ENCODE measurements at regions not wholly inside any gene's neighbourhood (a gene's known extent, or its start where the extent isn't known, plus 50 kb on each side); places are given as distances from the start of the nearest gene placed in this dataset.

- POLR2A ChIA-PET = no interaction called here
- no peak overlapping the region for H3K4me3 ChIP-seq (ENCODE audit: control insufficient read depth in 1 of 7, extremely low read depth in 1 of 7, insufficient read depth in 4 of 7, low read depth in 2 of 7, low read length in 6 of 7)
- no peak overlapping the region for H3K27ac ChIP-seq (ENCODE audit: insufficient read depth in 1 of 2, low read depth in 1 of 2, low read length in 2 of 2, poor library complexity in 1 of 2, severe bottlenecking in 2 of 2)
- H3K9me3 ChIP-seq (ENCODE audit: control extremely low read depth in 1 of 5, control insufficient read depth in 4 of 5, insufficient read depth in 2 of 5, low read depth in 1 of 5, low read length in 4 of 5) = no peaks in the 10 kb centered on the region
- H3K27me3 ChIP-seq (replicated peaks in 2 of 5; ENCODE audit: control insufficient read depth in 4 of 5, insufficient read depth in 5 of 5, low read length in 4 of 5) = no peaks in the 10 kb centered on the region
- no peaks in the 10 kb centered on the region for H3K4me1 ChIP-seq (ENCODE audit: control extremely low read depth in 1 of 4, control insufficient read depth in 4 of 4, insufficient read depth in 4 of 4, low read length in 3 of 4)
- no CpG with 5 or more reads among the region's 3 CpGs for WGBS (ENCODE audit: insufficient coverage)
- CTCF ChIA-PET = no interaction called here
- H3K36me3 ChIP-seq (ENCODE audit: control insufficient read depth in 4 of 4, insufficient read depth in 4 of 4, low read length in 3 of 4) = no peaks in the 10 kb centered on the region
- DNase-seq = no peak
Measured at GRCh38 chr2:145561152-145561551, 1041.2 kb upstream of the ZEB2 start.

DNA sequence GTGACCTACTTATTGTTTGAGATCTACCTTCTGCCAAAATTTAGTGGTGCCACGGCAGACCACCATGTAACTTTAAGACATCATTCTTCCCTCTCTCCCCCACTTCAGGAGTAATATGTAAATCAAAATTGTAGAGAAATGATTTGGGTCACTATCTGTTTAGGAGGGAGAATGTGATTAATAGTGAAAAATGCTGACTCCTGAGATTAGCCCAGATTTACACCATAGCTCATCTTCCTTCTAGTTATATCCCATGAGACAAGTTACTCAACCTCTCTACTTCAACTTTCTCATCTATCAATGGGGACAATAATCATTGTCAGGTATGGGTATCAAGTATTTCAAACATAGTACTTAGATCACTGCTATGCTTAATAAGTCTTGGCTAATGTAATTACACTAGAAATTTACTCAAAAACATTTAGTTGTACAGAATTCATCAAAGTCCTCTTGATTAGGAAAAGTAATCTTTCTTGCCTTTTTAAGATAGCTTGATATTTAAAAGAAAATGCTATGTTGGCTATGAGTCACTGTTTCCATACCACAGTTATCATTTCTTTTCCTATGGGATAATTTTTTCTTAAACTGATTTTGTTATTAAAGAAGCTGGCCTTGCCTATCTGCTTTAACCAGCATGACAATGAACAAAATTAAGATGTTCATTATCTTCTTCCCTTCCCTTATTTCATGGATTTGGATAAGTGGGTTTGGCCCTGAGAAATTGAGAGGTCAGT is 1038.9 kb upstream of the ZEB2 start:
- WGBS (ENCODE audit: insufficient coverage) = no CpG with 5 or more reads among the region's 1 CpG
- no peak for DNase-seq
- POLR2A ChIA-PET = no interaction called here
- CTCF ChIA-PET = no interaction called here
- no peaks in the 10 kb centered on the region for H3K9me3 ChIP-seq (ENCODE audit: control extremely low read depth in 1 of 5, control insufficient read depth in 4 of 5, insufficient read depth in 2 of 5, low read depth in 1 of 5, low read length in 4 of 5)
- no peak overlapping the region for H3K27ac ChIP-seq (ENCODE audit: insufficient read depth in 1 of 2, low read depth in 1 of 2, low read length in 2 of 2, poor library complexity in 1 of 2, severe bottlenecking in 2 of 2)
- no peaks in the 10 kb centered on the region for H3K27me3 ChIP-seq (replicated peaks in 2 of 5; ENCODE audit: control insufficient read depth in 4 of 5, insufficient read depth in 5 of 5, low read length in 4 of 5)
- H3K4me1 ChIP-seq (ENCODE audit: control extremely low read depth in 1 of 4, control insufficient read depth in 4 of 4, insufficient read depth in 4 of 4, low read length in 3 of 4) = no peaks in the 10 kb centered on the region
- no peaks in the 10 kb centered on the region for H3K36me3 ChIP-seq (ENCODE audit: control insufficient read depth in 4 of 4, insufficient read depth in 4 of 4, low read length in 3 of 4)
- H3K4me3 ChIP-seq (ENCODE audit: control insufficient read depth in 1 of 7, extremely low read depth in 1 of 7, insufficient read depth in 4 of 7, low read depth in 2 of 7, low read length in 6 of 7) = no peak overlapping the region

DNA sequence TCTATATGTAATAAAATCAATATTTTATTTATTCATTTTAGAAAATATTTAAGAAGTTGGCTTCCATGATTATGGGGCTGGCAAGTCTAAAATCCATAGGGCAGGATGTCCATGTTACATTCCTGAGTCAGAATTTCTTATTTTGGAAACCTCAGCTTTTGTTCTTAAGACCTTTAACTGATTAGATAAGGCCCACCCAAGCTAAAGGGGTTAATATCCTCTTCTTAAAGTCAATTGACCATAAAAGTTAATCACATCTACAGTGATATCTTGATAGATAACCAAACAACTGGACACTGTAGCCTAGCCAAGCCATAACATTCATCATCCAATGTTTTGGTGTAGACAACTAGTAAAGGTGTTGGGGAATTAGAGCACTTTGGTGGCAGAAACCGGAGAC is 1035.4 kb upstream of the ZEB2 start:
- Histone ChIP-seq H3K4me1 (ENCODE audit: control extremely low read depth in 1 of 4, control insufficient read depth in 4 of 4, insufficient read depth in 4 of 4, low read length in 3 of 4) (no peaks in the 10 kb centered on the region), H3K9me3 (ENCODE audit: control extremely low read depth in 1 of 5, control insufficient read depth in 4 of 5, insufficient read depth in 2 of 5, low read depth in 1 of 5, low read length in 4 of 5) (no peaks in the 10 kb centered on the region), H3K4me3 (ENCODE audit: control insufficient read depth in 1 of 7, extremely low read depth in 1 of 7, insufficient read depth in 4 of 7, low read depth in 2 of 7, low read length in 6 of 7) (no peak overlapping the region), H3K27me3 (replicated peaks in 2 of 5; ENCODE audit: control insufficient read depth in 4 of 5, insufficient read depth in 5 of 5, low read length in 4 of 5) (no peaks in the 10 kb centered on the region), H3K27ac (ENCODE audit: insufficient read depth in 1 of 2, low read depth in 1 of 2, low read length in 2 of 2, poor library complexity in 1 of 2, severe bottlenecking in 2 of 2) (no peak overlapping the region), H3K36me3 (ENCODE audit: control insufficient read depth in 4 of 4, insufficient read depth in 4 of 4, low read length in 3 of 4) (no peaks in the 10 kb centered on the region)
- DNase-seq = no peak
- ChIA-PET CTCF (no interaction called here), POLR2A (no interaction called here)
- no CpG with 5 or more reads among the region's 1 CpG for WGBS (ENCODE audit: insufficient coverage)

- POLR2A ChIA-PET = no interaction called here
- CTCF ChIA-PET = no interaction called here
- no peaks in the 10 kb centered on the region for H3K9me3 ChIP-seq (ENCODE audit: control extremely low read depth in 1 of 5, control insufficient read depth in 4 of 5, insufficient read depth in 2 of 5, low read depth in 1 of 5, low read length in 4 of 5)
- H3K4me3 ChIP-seq (ENCODE audit: control insufficient read depth in 1 of 7, extremely low read depth in 1 of 7, insufficient read depth in 4 of 7, low read depth in 2 of 7, low read length in 6 of 7) = no peak overlapping the region
- H3K4me1 ChIP-seq (ENCODE audit: control extremely low read depth in 1 of 4, control insufficient read depth in 4 of 4, insufficient read depth in 4 of 4, low read length in 3 of 4) = peaks cover 0 to 8% (median 4%) of the 10 kb centered on the region in 4 experiments
- no peaks in the 10 kb centered on the region for H3K36me3 ChIP-seq (ENCODE audit: control insufficient read depth in 4 of 4, insufficient read depth in 4 of 4, low read length in 3 of 4)
- WGBS (ENCODE audit: insufficient coverage) = no CpG with 5 or more reads among the region's 2 CpGs
- no peaks in the 10 kb centered on the region for H3K27me3 ChIP-seq (replicated peaks in 2 of 5; ENCODE audit: control insufficient read depth in 4 of 5, insufficient read depth in 5 of 5, low read length in 4 of 5)
- no peak overlapping the region for H3K27ac ChIP-seq (ENCODE audit: insufficient read depth in 1 of 2, low read depth in 1 of 2, low read length in 2 of 2, poor library complexity in 1 of 2, severe bottlenecking in 2 of 2)
- no peak for DNase-seq
Measured at GRCh38 chr2:145551686-145552085, 1031.8 kb upstream of the ZEB2 start.

- ChIA-PET CTCF (no interaction called here), POLR2A (no interaction called here)
- Histone ChIP-seq H3K4me1 (ENCODE audit: control extremely low read depth in 1 of 4, control insufficient read depth in 4 of 4, insufficient read depth in 4 of 4, low read length in 3 of 4) (peaks cover 0 to 8% (median 4%) of the 10 kb centered on the region in 4 experiments), H3K36me3 (ENCODE audit: control insufficient read depth in 4 of 4, insufficient read depth in 4 of 4, low read length in 3 of 4) (no peaks in the 10 kb centered on the region), H3K27ac (ENCODE audit: insufficient read depth in 1 of 2, low read depth in 1 of 2, low read length in 2 of 2, poor library complexity in 1 of 2, severe bottlenecking in 2 of 2) (no peak overlapping the region), H3K27me3 (replicated peaks in 2 of 5; ENCODE audit: control insufficient read depth in 4 of 5, insufficient read depth in 5 of 5, low read length in 4 of 5) (no peaks in the 10 kb centered on the region), H3K9me3 (ENCODE audit: control extremely low read depth in 1 of 5, control insufficient read depth in 4 of 5, insufficient read depth in 2 of 5, low read depth in 1 of 5, low read length in 4 of 5) (peaks cover 0 to 3% (median 0%) of the 10 kb centered on the region in 5 experiments), H3K4me3 (ENCODE audit: control insufficient read depth in 1 of 7, extremely low read depth in 1 of 7, insufficient read depth in 4 of 7, low read depth in 2 of 7, low read length in 6 of 7) (no peak overlapping the region)
- no peak for DNase-seq
- 98% methylated on average over 3 of the region's 8 CpGs for WGBS (ENCODE audit: insufficient coverage)
Measured at GRCh38 chr2:145548479-145548878, 1028.6 kb upstream of the ZEB2 start.

GRCh38 chr2:145547620-145548019 is 1027.7 kb upstream of the ZEB2 start:
- CTCF ChIA-PET = no interaction called here
- no peak overlapping the region for H3K27ac ChIP-seq (ENCODE audit: insufficient read depth in 1 of 2, low read depth in 1 of 2, low read length in 2 of 2, poor library complexity in 1 of 2, severe bottlenecking in 2 of 2)
- peak; percentile 9 to 47 (median 33) for DNase-seq
- H3K36me3 ChIP-seq (ENCODE audit: control insufficient read depth in 4 of 4, insufficient read depth in 4 of 4, low read length in 3 of 4) = no peaks in the 10 kb centered on the region
- H3K4me3 ChIP-seq (ENCODE audit: control insufficient read depth in 1 of 7, extremely low read depth in 1 of 7, insufficient read depth in 4 of 7, low read depth in 2 of 7, low read length in 6 of 7) = peak overlapping the region in 1 of 7 experiments; percentile 26
- peaks cover 0 to 3% (median 0%) of the 10 kb centered on the region in 5 experiments for H3K9me3 ChIP-seq (ENCODE audit: control extremely low read depth in 1 of 5, control insufficient read depth in 4 of 5, insufficient read depth in 2 of 5, low read depth in 1 of 5, low read length in 4 of 5)
- no CpG with 5 or more reads among the region's 4 CpGs for WGBS (ENCODE audit: insufficient coverage)
- H3K27me3 ChIP-seq (replicated peaks in 2 of 5; ENCODE audit: control insufficient read depth in 4 of 5, insufficient read depth in 5 of 5, low read length in 4 of 5) = no peaks in the 10 kb centered on the region
- H3K4me1 ChIP-seq (ENCODE audit: control extremely low read depth in 1 of 4, control insufficient read depth in 4 of 4, insufficient read depth in 4 of 4, low read length in 3 of 4) = peaks cover 0 to 8% (median 4%) of the 10 kb centered on the region in 4 experiments
- POLR2A ChIA-PET = no interaction called here

DNA sequence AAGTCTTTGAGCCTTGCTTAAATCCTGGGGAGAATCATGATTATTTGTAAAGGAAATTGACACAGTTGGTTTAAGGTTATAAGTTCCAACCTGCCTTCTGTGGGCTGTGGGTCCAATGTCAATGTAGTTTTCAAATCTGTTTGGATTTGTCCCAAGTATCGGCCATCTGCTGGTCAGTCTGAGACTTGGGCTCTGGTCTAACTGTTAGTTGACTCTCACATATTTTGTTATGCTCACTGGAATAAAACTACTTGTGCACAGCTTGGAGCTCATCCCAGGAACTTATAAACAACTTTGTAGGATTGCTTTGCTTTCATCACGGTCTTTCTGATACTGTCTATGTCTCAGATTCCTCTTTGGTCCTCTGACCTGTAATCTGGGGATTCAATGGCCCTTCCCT is 1026.2 kb upstream of the ZEB2 start:
- ChIA-PET POLR2A (no interaction called here), CTCF (no interaction called here)
- H3K9me3 ChIP-seq (ENCODE audit: control extremely low read depth in 1 of 5, control insufficient read depth in 4 of 5, insufficient read depth in 2 of 5, low read depth in 1 of 5, low read length in 4 of 5) = peaks cover 0 to 3% (median 0%) of the 10 kb centered on the region in 5 experiments
- peaks cover 0 to 8% (median 4%) of the 10 kb centered on the region in 4 experiments for H3K4me1 ChIP-seq (ENCODE audit: control extremely low read depth in 1 of 4, control insufficient read depth in 4 of 4, insufficient read depth in 4 of 4, low read length in 3 of 4)
- 93% methylated on average over 2 of the region's 2 CpGs for WGBS (ENCODE audit: insufficient coverage)
- no peak for DNase-seq
- no peaks in the 10 kb centered on the region for H3K27me3 ChIP-seq (replicated peaks in 2 of 5; ENCODE audit: control insufficient read depth in 4 of 5, insufficient read depth in 5 of 5, low read length in 4 of 5)
- no peak overlapping the region for H3K4me3 ChIP-seq (ENCODE audit: control insufficient read depth in 1 of 7, extremely low read depth in 1 of 7, insufficient read depth in 4 of 7, low read depth in 2 of 7, low read length in 6 of 7)
- no peaks in the 10 kb centered on the region for H3K36me3 ChIP-seq (ENCODE audit: control insufficient read depth in 4 of 4, insufficient read depth in 4 of 4, low read length in 3 of 4)
- H3K27ac ChIP-seq (ENCODE audit: insufficient read depth in 1 of 2, low read depth in 1 of 2, low read length in 2 of 2, poor library complexity in 1 of 2, severe bottlenecking in 2 of 2) = no peak overlapping the region

All from common myeloid progenitor, CD34-positive (primary cell).